ENCODE measurements at regions not wholly inside any gene's neighbourhood (a gene's known extent, or its start where the extent isn't known, plus 50 kb on each side); places are given as distances from the start of the nearest gene placed in this dataset.

GRCh38 chr10:84789026-84789425 is 460.6 kb downstream of the CCSER2 start:
- DNase-seq (ENCODE audit: low spot score) = no peak

- DNase-seq (ENCODE audit: low spot score) = no peak
These were observed 469.9 kb downstream of the CCSER2 start for GRCh38 chr10:84798312-84798711.

- no peak for DNase-seq (ENCODE audit: low spot score)
These were observed 472.8 kb downstream of the CCSER2 start for GRCh38 chr10:84801156-84801555.

GRCh38 chr10:84801916-84802315 is 473.5 kb downstream of the CCSER2 start:
- DNase-seq (ENCODE audit: low spot score) = no peak

GRCh38 chr10:84805149-84805548 is 476.8 kb downstream of the CCSER2 start:
- DNase-seq (ENCODE audit: low spot score) = no peak

- DNase-seq (ENCODE audit: low spot score) = no peak
These were observed 482.7 kb downstream of the CCSER2 start for GRCh38 chr10:84811113-84811512.

- DNase-seq (ENCODE audit: low spot score) = no peak
These were observed 490.6 kb downstream of the CCSER2 start for GRCh38 chr10:84818961-84819360.

- no peak for DNase-seq (ENCODE audit: low spot score)
These were observed 491.7 kb downstream of the CCSER2 start for GRCh38 chr10:84820120-84820519.

GRCh38 chr10:84820596-84820995 is 492.2 kb downstream of the CCSER2 start:
- DNase-seq (ENCODE audit: low spot score) = no peak

- DNase-seq (ENCODE audit: low spot score) = no peak
These were observed 494.7 kb downstream of the CCSER2 start for GRCh38 chr10:84822931-84823630.

GRCh38 chr10:84824525-84824924 is 496.1 kb downstream of the CCSER2 start:
- DNase-seq (ENCODE audit: low spot score) = no peak

GRCh38 chr10:84825330-84825729 is 496.9 kb downstream of the CCSER2 start:
- no peak for DNase-seq (ENCODE audit: low spot score)

GRCh38 chr10:84826704-84827103 is 498.3 kb downstream of the CCSER2 start:
- DNase-seq (ENCODE audit: low spot score) = no peak

- no peak for DNase-seq (ENCODE audit: low spot score)
These were observed 500.7 kb downstream of the CCSER2 start for GRCh38 chr10:84829131-84829530.

GRCh38 chr10:84837041-84837812 is 508.8 kb downstream of the CCSER2 start:
- no peak for DNase-seq (ENCODE audit: low spot score)

GRCh38 chr10:84837877-84838276 is 509.5 kb downstream of the CCSER2 start:
- no peak for DNase-seq (ENCODE audit: low spot score)

GRCh38 chr10:84838851-84839250 is 510.5 kb downstream of the CCSER2 start:
- DNase-seq (ENCODE audit: low spot score) = no peak

GRCh38 chr10:84842593-84842992 is 514.2 kb downstream of the CCSER2 start:
- no peak for DNase-seq (ENCODE audit: low spot score)

- no peak for DNase-seq (ENCODE audit: low spot score)
These were observed 516.1 kb downstream of the CCSER2 start for GRCh38 chr10:84844461-84844860.

- no peak for DNase-seq (ENCODE audit: low spot score)
These were observed 517.4 kb downstream of the CCSER2 start for GRCh38 chr10:84845628-84846261.

- DNase-seq (ENCODE audit: low spot score) = no peak
These were observed 518.4 kb downstream of the CCSER2 start for GRCh38 chr10:84846658-84847316.

GRCh38 chr10:84848967-84849366 is 520.6 kb downstream of the CCSER2 start:
- no peak for DNase-seq (ENCODE audit: low spot score)

GRCh38 chr10:84850826-84851225 is 522.4 kb downstream of the CCSER2 start:
- DNase-seq (ENCODE audit: low spot score) = no peak
